B cell (primary cell): ENCODE measurements at regions not wholly inside any gene's neighbourhood (a gene's known extent, or its start where the extent isn't known, plus 50 kb on each side); places are given as distances from the start of the nearest gene placed in this dataset.

Experiments
- ATAC-seq: fragments of 200-7000 bp; cut with Tn5 transposase; one replicate; pipeline ENCODE4 v1.10.0; 2021; ENCODE audit warnings: low read depth, mild to moderate bottlenecking, moderate number of reproducible peaks, moderate library complexity
- CTCF ChIA-PET: fragments of 350-600 bp; sonication (Branson Sonifier 250); formaldehyde crosslinking; loops from one replicate; lab custom pipeline; 2021; ENCODE audit warnings: antibody characterized with exemption, inconsistent platforms; lab: Charles Lee
- POLR2A ChIA-PET: fragments of 350-600 bp; sonication (Branson Sonifier 250); formaldehyde crosslinking; loops from one replicate; lab custom pipeline; 2021; ENCODE audit warnings: antibody characterized with exemption; lab: Charles Lee
- DNase-seq: peaks from one replicate; pipeline ENCODE4 v3.0.0; 2013
- H2AFZ ChIP-seq: 2 replicates; pipeline ENCODE4 v1.6.1; 2012; ENCODE audit warnings: mild to moderate bottlenecking, low read depth, low read length; ENCODE audit not compliant: insufficient read depth, poor library complexity, severe bottlenecking
- H3K27ac ChIP-seq, 2 donors: 1 replicate in 1 of 2; 2 replicates in 1 of 2; pipeline ENCODE4 v1.5.1; 2012 to 2013; ENCODE audit warnings: low read length in 2 of 2, mild to moderate bottlenecking in 2 of 2, moderate library complexity in 1 of 2
- H3K27me3 ChIP-seq, 4 experiments: fragments of 200-600 bp in 1 of 4; sonication (generic) in 1 of 4; replicated peaks in 1 of 4; 1 replicate in 2 of 4; 2 replicates in 2 of 4; pipeline versions ENCODE4 v1.6.1 to v1.7.0; 2013 to 2016; ENCODE audit warnings: low read length in 3 of 4, mild to moderate bottlenecking in 2 of 4, mixed read lengths in 1 of 4, moderate library complexity in 1 of 4; ENCODE audit not compliant: insufficient read depth in 4 of 4, control insufficient read depth in 3 of 4; ENCODE audit errors: control extremely low read depth in 1 of 4
- H3K36me3 ChIP-seq, 2 experiments: replicated peaks in 1 of 2; 1 replicate in 1 of 2; 2 replicates in 1 of 2; pipeline versions ENCODE4 v1.6.1 to v1.7.1; 2013; ENCODE audit warnings: low read length in 1 of 2; ENCODE audit not compliant: insufficient read depth in 2 of 2, control insufficient read depth in 1 of 2; ENCODE audit errors: control extremely low read depth in 1 of 2, extremely low read depth in 1 of 2
- H3K4me1 ChIP-seq, 2 donors: fragments of 200-600 bp in 1 of 2; sonication (generic) in 1 of 2; 1 replicate in 1 of 2; 2 replicates in 1 of 2; pipeline versions ENCODE4 v1.5.1 to v1.6.1; 2013 to 2017; ENCODE audit warnings: low read length in 2 of 2; ENCODE audit not compliant: control insufficient read depth in 2 of 2, insufficient read depth in 2 of 2
- H3K4me2 ChIP-seq: replicated peaks from 2 replicates; pipeline ENCODE3; 2012; ENCODE audit warnings: mild to moderate bottlenecking, low read depth, low read length; ENCODE audit not compliant: poor library complexity, severe bottlenecking
- H3K4me3 ChIP-seq, 5 experiments: fragments of 200-600 bp in 1 of 5; sonication (generic) in 1 of 5; 1 replicate in 3 of 5; 2 replicates in 2 of 5; pipeline versions ENCODE4 v1.5.1 to v1.7.0; 2011 to 2016; ENCODE audit warnings: low read length in 4 of 5, mild to moderate bottlenecking in 4 of 5, low read depth in 2 of 5, control low read depth in 1 of 5, moderate library complexity in 1 of 5; ENCODE audit not compliant: insufficient read depth in 1 of 5; ENCODE audit errors: control extremely low read depth in 1 of 5, extremely low read depth in 1 of 5
- H3K79me2 ChIP-seq: fragments of 200-600 bp; sonication (generic); one replicate; pipeline ENCODE4 v1.6.0; 2016; ENCODE audit warnings: low read length; ENCODE audit not compliant: control insufficient read depth, insufficient read depth
- H3K9ac ChIP-seq: fragments of 200-600 bp; sonication (generic); 2 replicates; pipeline ENCODE4 v1.6.1; 2017; ENCODE audit warnings: mild to moderate bottlenecking, low read length, moderate library complexity
- H3K9me3 ChIP-seq, 3 donors: one replicate each; pipeline versions ENCODE4 v1.6.1 to v1.7.1; 2013; ENCODE audit warnings: low read length in 2 of 3; ENCODE audit not compliant: control insufficient read depth in 2 of 3, insufficient read depth in 1 of 3; ENCODE audit errors: control extremely low read depth in 1 of 3
- H4K20me1 ChIP-seq: 2 replicates; pipeline ENCODE4 v1.6.0; 2012; ENCODE audit warnings: mild to moderate bottlenecking, low read length; ENCODE audit not compliant: insufficient read depth, control insufficient read depth, poor library complexity, severe bottlenecking
- H3K27ac Mint-ChIP-seq: one replicate; pipeline ENCODE4 v1.8.0; 2021; ENCODE audit warnings: mixed read lengths
- H3K27me3 Mint-ChIP-seq: one replicate; pipeline ENCODE4 v1.8.0; 2021; ENCODE audit warnings: mixed read lengths
- H3K4me1 Mint-ChIP-seq: one replicate; pipeline ENCODE4 v1.8.0; 2021; ENCODE audit warnings: mixed read lengths
- H3K4me3 Mint-ChIP-seq: one replicate; pipeline ENCODE4 v1.8.0; 2021; ENCODE audit warnings: mixed read lengths
- H3K9me3 Mint-ChIP-seq: one replicate; pipeline ENCODE4 v1.8.0; 2022; ENCODE audit warnings: mixed read lengths; ENCODE audit not compliant: insufficient read depth
- EZH2 ChIP-seq: IDR thresholded peaks from 2 replicates; pipeline ENCODE4 v1.6.1; 2012; ENCODE audit warnings: borderline replicate concordance, low read depth, mild to moderate bottlenecking, moderate library complexity, low read length; ENCODE audit not compliant: insufficient read depth, poor library complexity, severe bottlenecking
- WGBS: methylation state at CpG from one replicate; pipeline ENCODE4 v1.1.5; 2013; ENCODE audit warnings: missing lambda C conversion rate; ENCODE audit not compliant: insufficient coverage; 5-methylcytosine and 5-hydroxymethylcytosine counted together
- intact Hi-C: fragments of 100-400 bp; cut with micrococcal nuclease; formaldehyde crosslinking; loops from one replicate; pipeline ENCODE4 v1.10.0; 2022
- TF ChIP-seq, protein P1 (sequence below): fragments of 200-600 bp; IDR thresholded peaks from one replicate; pipeline ENCODE4 v1.8.0; 2022; ENCODE audit warnings: antibody characterized with exemption, mild to moderate bottlenecking

DNA sequence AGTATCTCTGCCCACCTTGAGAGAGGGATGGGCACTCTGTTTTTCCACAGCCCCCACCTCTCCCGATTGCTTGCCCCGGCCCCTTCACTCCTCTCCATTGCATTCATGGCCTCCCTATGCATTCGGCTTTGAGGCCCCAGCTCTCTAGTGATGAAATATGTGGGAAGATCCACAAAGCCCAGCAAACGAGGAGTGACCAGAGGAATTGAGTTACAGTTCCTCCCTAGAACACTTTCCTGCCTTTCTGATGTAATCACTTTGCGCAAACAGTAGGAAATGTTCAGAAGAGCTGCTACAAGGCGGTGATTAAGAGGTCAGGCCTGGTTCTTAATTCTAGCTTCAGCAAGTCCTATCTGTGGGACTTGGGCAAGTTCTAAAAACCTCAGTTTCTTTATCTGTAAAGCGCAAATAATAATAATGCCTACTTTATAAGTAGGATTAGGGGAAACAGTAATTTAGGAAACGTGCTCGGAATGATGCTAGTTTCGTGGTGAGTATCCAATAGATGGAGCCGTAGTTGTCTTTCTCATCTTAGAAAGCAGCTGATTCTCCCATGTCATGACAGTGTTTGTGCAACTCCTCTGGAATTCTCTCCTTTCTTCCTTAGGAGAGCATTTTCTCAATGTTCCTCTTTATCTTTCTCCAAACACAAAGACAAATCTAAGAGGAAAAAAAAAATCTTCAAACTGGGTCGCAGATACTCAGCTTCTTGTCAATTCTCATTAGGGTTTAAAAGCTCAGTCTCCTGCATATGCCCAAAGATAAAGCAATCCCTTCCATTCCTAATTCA, 99.5 kb upstream of the MSX2 start:
- intact Hi-C loops, result no loop called here
- Histone ChIP-seq H3K27me3 (no peaks in the 10 kb centered on the region), H3K36me3 (no peaks in the 10 kb centered on the region), H3K4me3 (no peak overlapping the region), H3K4me1 (no peaks in the 10 kb centered on the region), H3K9ac (no peak overlapping the region), H3K27ac (no peak overlapping the region), H3K4me2 (no peak overlapping the region), H3K79me2 (no peaks in the 10 kb centered on the region), H2AFZ (no peak overlapping the region), H4K20me1 (no peaks in the 10 kb centered on the region), H3K9me3 (peaks cover 0 to 8% (median 0%) of the 10 kb centered on the region in 3 donors)
- TF ChIP-seq, protein P1, sequence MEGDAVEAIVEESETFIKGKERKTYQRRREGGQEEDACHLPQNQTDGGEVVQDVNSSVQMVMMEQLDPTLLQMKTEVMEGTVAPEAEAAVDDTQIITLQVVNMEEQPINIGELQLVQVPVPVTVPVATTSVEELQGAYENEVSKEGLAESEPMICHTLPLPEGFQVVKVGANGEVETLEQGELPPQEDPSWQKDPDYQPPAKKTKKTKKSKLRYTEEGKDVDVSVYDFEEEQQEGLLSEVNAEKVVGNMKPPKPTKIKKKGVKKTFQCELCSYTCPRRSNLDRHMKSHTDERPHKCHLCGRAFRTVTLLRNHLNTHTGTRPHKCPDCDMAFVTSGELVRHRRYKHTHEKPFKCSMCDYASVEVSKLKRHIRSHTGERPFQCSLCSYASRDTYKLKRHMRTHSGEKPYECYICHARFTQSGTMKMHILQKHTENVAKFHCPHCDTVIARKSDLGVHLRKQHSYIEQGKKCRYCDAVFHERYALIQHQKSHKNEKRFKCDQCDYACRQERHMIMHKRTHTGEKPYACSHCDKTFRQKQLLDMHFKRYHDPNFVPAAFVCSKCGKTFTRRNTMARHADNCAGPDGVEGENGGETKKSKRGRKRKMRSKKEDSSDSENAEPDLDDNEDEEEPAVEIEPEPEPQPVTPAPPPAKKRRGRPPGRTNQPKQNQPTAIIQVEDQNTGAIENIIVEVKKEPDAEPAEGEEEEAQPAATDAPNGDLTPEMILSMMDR, result no peak
- no peak for TF ChIP-seq EZH2
- no peak overlapping the region for H3K27ac Mint-ChIP-seq
- ChIA-PET CTCF (no interaction called here), POLR2A (no interaction called here)
- no peak overlapping the region for H3K4me3 Mint-ChIP-seq
- H3K27me3 Mint-ChIP-seq, result peaks cover 4% of the 10 kb centered on the region
- DNase-seq (no peak), ATAC-seq (no peak)
- no peaks in the 10 kb centered on the region for H3K4me1 Mint-ChIP-seq
- WGBS, result 77% methylated on average over 5 of the region's 12 CpGs
- H3K9me3 Mint-ChIP-seq, result no peaks in the 10 kb centered on the region

DNA sequence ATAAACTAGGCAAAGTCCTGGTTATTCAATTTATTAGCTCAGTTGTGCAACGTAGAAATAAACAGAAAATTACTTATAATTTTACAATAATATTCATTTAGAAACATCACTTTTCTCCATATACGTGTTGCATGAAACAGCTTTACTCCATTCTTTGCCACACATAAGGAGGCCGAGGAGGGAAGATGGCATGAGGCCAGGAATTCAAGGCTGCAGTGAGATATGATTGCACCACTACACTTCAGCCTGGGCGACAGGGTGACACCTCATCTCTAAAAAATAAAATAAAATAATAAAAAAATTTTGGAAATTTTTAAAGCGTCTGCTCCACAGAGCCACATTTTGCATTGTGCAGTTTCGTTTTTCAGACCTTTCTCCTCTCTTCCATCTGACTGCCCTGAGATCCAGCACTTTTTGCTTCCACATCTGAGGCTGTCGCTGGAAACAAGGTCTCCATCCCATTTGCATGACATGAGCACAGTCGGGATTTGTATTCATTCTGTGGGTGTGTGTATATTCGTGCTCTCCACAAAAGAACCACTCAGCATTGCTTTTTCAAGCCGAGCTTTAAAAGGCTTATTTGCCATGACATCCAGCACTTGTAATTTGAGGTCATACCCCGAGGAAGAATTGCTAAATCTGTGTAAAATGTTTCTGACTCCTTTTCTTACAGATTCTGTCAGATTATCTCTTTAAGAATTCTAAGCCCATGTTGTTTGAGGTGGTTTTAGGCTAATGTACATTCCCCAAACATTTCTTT, 98.6 kb upstream of the MSX2 start:
- Mint-ChIP-seq H3K4me3 (no peak overlapping the region), H3K27ac (no peak overlapping the region), H3K4me1 (no peaks in the 10 kb centered on the region), H3K9me3 (no peaks in the 10 kb centered on the region), H3K27me3 (peaks cover 4% of the 10 kb centered on the region)
- Histone ChIP-seq H3K9me3 (peaks cover 0 to 9% (median 0%) of the 10 kb centered on the region in 3 donors), H3K27ac (no peak overlapping the region), H3K36me3 (no peaks in the 10 kb centered on the region), H2AFZ (no peak overlapping the region), H3K4me1 (no peaks in the 10 kb centered on the region), H3K4me2 (no peak overlapping the region), H3K79me2 (no peaks in the 10 kb centered on the region), H3K4me3 (no peak overlapping the region), H3K9ac (no peak overlapping the region), H3K27me3 (no peaks in the 10 kb centered on the region), H4K20me1 (no peaks in the 10 kb centered on the region)
- 100% methylated on average over 1 of the region's 11 CpGs for WGBS
- DNase-seq, result no peak
- ATAC-seq, result no peak
- ChIA-PET CTCF (no interaction called here), POLR2A (no interaction called here)
- intact Hi-C loops, result no loop called here
- no peak for TF ChIP-seq EZH2
- TF ChIP-seq, protein P1, result no peak
